Ovary (tissue), 7 donors: ENCODE measurements at regions not wholly inside any gene's neighbourhood (a gene's known extent, or its start where the extent isn't known, plus 50 kb on each side); places are given as distances from the start of the nearest gene placed in this dataset.

Experiments
- DNase-seq, 5 donors: peaks; one replicate each; pipeline ENCODE4 v3.0.0-alpha.2; 2019 to 2020
- H3K27ac ChIP-seq, 2 donors: fragments of 200-600 bp; one replicate each; pipeline versions ENCODE4 v1.5.1 to v1.8.0; 2019 to 2022
- H3K27me3 ChIP-seq: fragments of 200-600 bp; one replicate; pipeline ENCODE4 v1.8.0; 2022
- H3K36me3 ChIP-seq: fragments of 200-600 bp; sonication (generic); one replicate; pipeline ENCODE4 v1.5.1; 2019
- H3K4me1 ChIP-seq: one replicate; pipeline ENCODE4 v1.8.1; 2013; ENCODE audit warnings: mild to moderate bottlenecking, moderate library complexity; ENCODE audit not compliant: insufficient read depth
- H3K4me3 ChIP-seq: fragments of 200-600 bp; sonication (generic); one replicate; pipeline ENCODE4 v1.5.1; 2017
- H3K9me3 ChIP-seq, 2 donors: fragments of 200-600 bp in 1 of 2; sonication (generic) in 1 of 2; one replicate each; pipeline versions ENCODE4 v1.5.1 to v1.8.1; 2013 to 2019; ENCODE audit warnings: mild to moderate bottlenecking in 1 of 2, moderate library complexity in 1 of 2
- CTCF ChIP-seq, 3 donors: fragments of 450-650 bp in 2 of 3; fragments of 200-600 bp in 1 of 3; IDR thresholded peaks; one replicate each; pipeline versions ENCODE4 v1.5.1 to v1.8.0; 2016 to 2022; ENCODE audit warnings: antibody characterized with exemption in 3 of 3, mild to moderate bottlenecking in 1 of 3
- EP300 ChIP-seq: sonication (generic); formaldehyde crosslinking; IDR thresholded peaks from one replicate; pipeline ENCODE4 v1.6.1; 2017; ENCODE audit warnings: antibody characterized with exemption
- POLR2A ChIP-seq: fragments of 450-650 bp; IDR thresholded peaks from one replicate; pipeline ENCODE4 v1.6.1; 2017; ENCODE audit warnings: antibody characterized with exemption, mild to moderate bottlenecking, moderate library complexity
- WGBS, 3 donors: extraction: QIAGEN DNeasy Blood & Tissue Kit in 1 of 3; methylation state at CpG; one replicate each; pipeline versions ENCODE4 v1.1.5 to v1.1.7; 2013 to 2017; 5-methylcytosine and 5-hydroxymethylcytosine counted together
- intact Hi-C, 4 donors: fragments of 100-400 bp; cut with DNase I; formaldehyde crosslinking; loops; one replicate each; pipeline versions ENCODE4 v1.11.0 to v1.15.1; 2022 to 2023
- donor health status: DM: no; HTN: no; CAD: no; lungs with moderate emphysema.
- donor health status: DM: no; HTN: no; CAD: no.
- donor health status: Bipolar disorder and iron deficiency.
- donor health status: DM: no; HTN: no; CAD: no.
- donor health status: DM: yes; HTN: yes; CAD: no.

DNA sequence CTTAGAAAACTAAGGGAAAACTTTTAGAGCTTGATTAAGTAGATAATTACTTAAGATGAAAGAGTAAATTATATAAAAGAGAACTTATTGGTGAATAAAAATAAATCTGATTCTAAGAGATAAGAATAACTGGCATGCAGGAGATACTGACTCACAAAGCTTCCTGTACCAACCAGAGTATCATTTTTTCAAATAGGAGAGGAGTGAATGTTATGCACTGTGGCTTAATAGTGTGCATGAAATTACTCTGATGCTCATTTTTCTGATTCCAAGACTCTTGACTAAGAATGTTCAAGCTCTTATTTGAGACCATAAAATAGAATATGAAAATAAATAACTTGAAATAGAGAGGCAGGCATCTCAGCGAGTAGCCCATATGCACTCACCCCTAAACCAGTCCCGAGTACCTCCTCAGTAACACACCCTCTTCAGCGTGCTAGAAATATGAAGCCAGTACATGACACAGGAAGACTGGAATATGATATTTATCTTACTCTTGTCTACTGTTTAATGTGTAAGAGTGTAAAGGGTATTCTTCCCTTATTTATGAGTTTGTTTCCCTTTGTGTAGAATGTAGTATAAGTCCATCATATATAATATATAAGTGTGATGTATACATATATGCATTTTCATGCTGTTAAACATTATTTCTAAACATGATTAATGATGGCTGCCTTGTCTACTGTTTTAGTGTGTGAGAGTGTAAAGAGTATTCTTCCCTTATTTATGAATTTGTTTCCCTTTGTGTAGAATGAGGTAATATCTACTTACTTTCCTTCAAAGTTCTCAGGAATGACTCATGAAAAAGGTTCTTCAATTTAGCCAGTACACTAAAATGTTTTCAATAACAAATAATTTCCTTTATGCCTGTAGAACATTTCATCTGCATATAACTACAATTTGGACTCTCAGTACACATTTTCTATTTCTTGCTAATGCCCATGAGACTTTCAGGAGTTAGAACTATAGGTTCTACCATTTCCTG, 99.2 kb upstream of the PALMD start:
- peaks cover 4% of the 10 kb centered on the region for H3K4me1 ChIP-seq
- intact Hi-C loops = no loop called here
- no peak overlapping the region for H3K27ac ChIP-seq
- H3K27me3 ChIP-seq = no peaks in the 10 kb centered on the region
- no peaks in the 10 kb centered on the region for H3K9me3 ChIP-seq
- no peak for DNase-seq
- H3K36me3 ChIP-seq = no peaks in the 10 kb centered on the region
- no peak overlapping the region for H3K4me3 ChIP-seq
- WGBS, 3 donors = 85 to 88% (median 86%) methylated on average over 3 of the region's 3 CpGs
- TF ChIP-seq POLR2A = no peak
- TF ChIP-seq CTCF (IDR thresholded peaks at IDR 0.05) = no peak
- no peak for TF ChIP-seq EP300

DNA sequence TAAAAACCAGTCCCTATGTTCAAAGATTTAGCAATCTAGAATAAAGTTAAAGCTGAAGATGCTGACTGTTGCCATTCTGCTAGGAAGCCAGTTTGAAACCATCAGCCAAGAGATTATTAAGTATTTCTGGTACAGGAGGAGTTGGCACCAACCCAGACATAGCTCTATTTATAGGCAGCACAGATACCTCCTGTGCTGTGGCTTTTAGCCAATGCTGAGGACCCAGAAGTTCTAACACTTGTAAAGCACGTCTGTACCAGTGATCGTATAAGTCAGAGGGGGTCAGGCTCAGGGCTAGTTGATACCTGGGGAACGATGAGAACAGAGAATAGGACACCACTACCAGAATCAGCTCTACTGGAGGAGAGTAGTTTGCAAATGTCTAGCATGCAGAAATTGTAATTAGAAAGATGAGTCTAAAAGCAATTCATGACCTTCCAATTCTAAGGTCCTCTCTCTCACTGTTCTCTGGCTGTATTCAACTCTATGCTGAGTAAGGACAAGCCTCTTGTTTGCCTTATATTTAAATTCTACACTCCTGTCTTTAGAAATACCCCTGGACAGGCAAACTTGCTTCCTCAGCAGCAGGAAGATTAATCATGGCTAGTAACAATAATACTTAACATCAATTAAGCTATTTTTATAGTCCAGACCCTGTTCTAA, 96.8 kb upstream of the PALMD start:
- DNase-seq = peak in 2 of 5 donors; percentile 24 to 44
- Histone ChIP-seq H3K27me3 (no peaks in the 10 kb centered on the region), H3K4me1 (peaks cover 4% of the 10 kb centered on the region), H3K36me3 (no peaks in the 10 kb centered on the region), H3K4me3 (no peak overlapping the region), H3K9me3 (no peaks in the 10 kb centered on the region), H3K27ac (no peak overlapping the region)
- intact Hi-C loops = no loop called here
- TF ChIP-seq POLR2A (no peak), EP300 (no peak), CTCF (IDR thresholded peaks at IDR 0.05) (no peak)
- WGBS, 3 donors = 16 to 17% (median 16%) methylated on average over 3 of the region's 3 CpGs

DNA sequence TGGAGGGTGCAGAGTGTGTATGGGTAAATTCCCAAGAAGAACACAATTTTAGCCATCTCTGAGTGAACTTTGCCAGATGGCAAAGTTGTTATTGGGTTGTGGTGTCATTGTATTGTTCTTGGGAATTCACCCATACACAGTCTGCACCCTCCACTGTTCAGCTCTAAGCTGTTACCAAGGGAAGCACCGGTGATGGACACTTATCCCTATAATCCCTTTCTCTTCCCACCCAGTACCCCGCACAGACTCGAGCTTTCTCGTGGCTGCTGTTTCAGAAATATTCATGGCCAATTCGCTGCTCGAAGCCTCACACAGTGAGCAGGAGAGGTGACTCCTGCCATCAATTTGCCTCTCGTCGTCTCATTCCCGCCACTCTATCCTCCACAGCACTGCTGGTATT, 95.7 kb upstream of the PALMD start:
- no peaks in the 10 kb centered on the region for H3K36me3 ChIP-seq
- DNase-seq = no peak
- TF ChIP-seq POLR2A (no peak), EP300 (no peak), CTCF (IDR thresholded peaks at IDR 0.05) (no peak)
- H3K27ac ChIP-seq = no peak overlapping the region
- H3K9me3 ChIP-seq = no peaks in the 10 kb centered on the region
- intact Hi-C loops = no loop called here
- WGBS, 3 donors = 94 to 99% (median 97%) methylated on average over 9 of the region's 9 CpGs
- peaks cover 4% of the 10 kb centered on the region for H3K4me1 ChIP-seq
- H3K4me3 ChIP-seq = no peak overlapping the region
- H3K27me3 ChIP-seq = no peaks in the 10 kb centered on the region

DNA sequence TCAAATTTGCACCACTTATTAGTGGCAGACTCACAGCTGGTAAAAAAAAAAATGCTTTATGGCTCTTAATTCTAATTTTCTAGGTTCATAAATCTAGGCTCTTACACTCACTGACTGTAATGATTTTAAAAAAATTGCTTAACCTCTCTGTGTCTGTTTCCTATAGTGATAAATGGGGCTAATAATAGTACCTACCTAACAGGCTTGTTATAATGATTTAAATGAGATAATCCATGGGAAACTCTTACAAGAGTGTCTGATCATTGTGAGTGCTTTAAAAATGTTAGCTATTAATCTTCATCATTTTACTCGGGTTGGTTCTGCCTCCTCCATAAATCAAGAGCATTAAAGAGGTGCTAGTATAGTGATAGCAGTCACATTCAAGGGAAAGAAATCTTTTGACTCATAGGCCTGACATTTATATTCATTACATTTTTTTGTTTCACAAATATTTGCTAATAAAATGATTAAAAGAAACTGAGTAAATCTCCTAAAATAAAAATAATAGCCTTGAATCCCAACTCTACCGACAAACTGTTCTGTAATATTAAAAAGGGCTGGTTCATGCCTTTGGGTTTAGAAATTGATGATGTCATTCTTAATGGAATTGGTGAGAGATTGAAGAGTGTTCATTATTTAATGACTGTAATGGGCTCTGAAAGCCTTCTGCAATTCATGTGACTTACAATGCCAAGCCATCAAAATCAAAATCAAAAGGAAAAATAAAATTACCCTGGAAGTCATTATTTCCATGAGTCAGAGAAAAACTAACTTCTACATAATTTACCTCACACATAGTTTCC, 93.9 kb upstream of the PALMD start:
- no peak for DNase-seq
- 68 to 79% (median 75%) methylated on average over 2 of the region's 2 CpGs for WGBS, 3 donors
- intact Hi-C loops = no loop called here
- Histone ChIP-seq H3K4me3 (no peak overlapping the region), H3K27me3 (no peaks in the 10 kb centered on the region), H3K27ac (no peak overlapping the region), H3K4me1 (peaks cover 4% of the 10 kb centered on the region), H3K9me3 (no peaks in the 10 kb centered on the region), H3K36me3 (no peaks in the 10 kb centered on the region)
- no peak for TF ChIP-seq POLR2A
